IMR-90 (cell line): ENCODE measurements at regions not wholly inside any gene's neighbourhood (a gene's known extent, or its start where the extent isn't known, plus 50 kb on each side); places are given as distances from the start of the nearest gene placed in this dataset.

Experiments
- ATAC-seq: fragments of 200-7000 bp; cut with Tn5 transposase; 2 replicates; pipeline ENCODE4 v1.9.1; 2020; ENCODE audit warnings: low read depth, mild to moderate bottlenecking, moderate library complexity
- BruUV-seq: library from RNA; stranded (reverse); fragments of 400-500 nt; replicated peaks from 2 replicates; lab custom pipeline; 2021; lab: Mats Ljungman, UMichigan
- CTCF ChIA-PET: fragments of 300-600 bp; formaldehyde crosslinking; extraction: SDS; loops from one replicate; lab custom pipeline; 2021; ENCODE audit warnings: antibody characterized with exemption; lab: Yijun Ruan, JAX
- POLR2A ChIA-PET: fragments of 300-600 bp; sonication (Branson Sonifier 250); formaldehyde crosslinking; loops from one replicate; lab custom pipeline; 2022; ENCODE audit warnings: antibody characterized with exemption; ENCODE audit not compliant: unreplicated experiment; lab: Charles Lee
- DNase-seq: peaks from one replicate; pipeline ENCODE4 v3.0.0; 2013
- H2AFZ ChIP-seq: replicated peaks from 2 replicates; pipeline ENCODE3; 2013; ENCODE audit warnings: low read length, mild to moderate bottlenecking; ENCODE audit not compliant: poor library complexity
- H2AK5ac ChIP-seq: 2 replicates; pipeline ENCODE4 v1.6.1; 2013; ENCODE audit warnings: low read depth, low read length, inconsistent platforms
- H2AK9ac ChIP-seq: replicated peaks from 2 replicates; pipeline ENCODE3; 2013; ENCODE audit warnings: mild to moderate bottlenecking, low read depth, low read length, moderate library complexity; ENCODE audit not compliant: poor library complexity
- H2BK120ac ChIP-seq: 2 replicates; pipeline ENCODE4 v1.6.1; 2013; ENCODE audit warnings: low read depth, low read length, inconsistent platforms
- H2BK15ac ChIP-seq: 3 replicates; pipeline ENCODE4 v1.6.1; 2013; ENCODE audit warnings: low read depth, low read length, inconsistent platforms
- H2BK20ac ChIP-seq: 2 replicates; pipeline ENCODE4 v1.6.1; 2013; ENCODE audit warnings: low read depth, mild to moderate bottlenecking, inconsistent platforms, low read length, moderate library complexity
- H2BK5ac ChIP-seq: 2 replicates; pipeline ENCODE4 v1.6.1; 2013; ENCODE audit warnings: mild to moderate bottlenecking, low read depth, low read length, inconsistent platforms; ENCODE audit not compliant: poor library complexity, severe bottlenecking
- H3K14ac ChIP-seq: replicated peaks from 2 replicates; pipeline ENCODE4 v1.6.1; 2013; ENCODE audit warnings: low read depth, low read length, inconsistent platforms
- H3K18ac ChIP-seq: 2 replicates; pipeline ENCODE4 v1.6.1; 2013; ENCODE audit warnings: low read depth, low read length, control low read depth
- H3K23ac ChIP-seq: 2 replicates; pipeline ENCODE4 v1.6.1; 2013; ENCODE audit warnings: low read depth, low read length, inconsistent platforms
- H3K27ac ChIP-seq: 2 replicates; pipeline ENCODE4 v1.5.1; 2013; ENCODE audit warnings: mild to moderate bottlenecking, control low read depth, low read length; ENCODE audit not compliant: insufficient read depth
- H3K27me3 ChIP-seq: 2 replicates; pipeline ENCODE4 v1.6.1; 2013; ENCODE audit warnings: low read length; ENCODE audit not compliant: control insufficient read depth, insufficient read depth
- H3K36me3 ChIP-seq: 2 replicates; pipeline ENCODE4 v1.6.1; 2013; ENCODE audit warnings: low read length, mixed read lengths; ENCODE audit not compliant: control insufficient read depth, insufficient read depth
- H3K4ac ChIP-seq: 2 replicates; pipeline ENCODE4 v1.6.1; 2013; ENCODE audit warnings: low read depth, low read length, inconsistent platforms
- H3K4me1 ChIP-seq: 2 replicates; pipeline ENCODE4 v1.6.1; 2013; ENCODE audit warnings: low read length, mixed read lengths; ENCODE audit not compliant: control insufficient read depth, insufficient read depth
- H3K4me2 ChIP-seq: 2 replicates; pipeline ENCODE4 v1.6.1; 2013; ENCODE audit warnings: low read depth, mild to moderate bottlenecking, control low read depth, low read length, moderate library complexity
- H3K4me3 ChIP-seq: 2 replicates; pipeline ENCODE4 v1.5.1; 2013; ENCODE audit warnings: low read depth, mild to moderate bottlenecking, control low read depth, low read length, moderate library complexity; ENCODE audit not compliant: insufficient read depth
- H3K56ac ChIP-seq: 2 replicates; pipeline ENCODE4 v1.6.1; 2013; ENCODE audit warnings: low read length, inconsistent platforms; ENCODE audit not compliant: insufficient read depth; ENCODE audit errors: extremely low read depth
- H3K79me1 ChIP-seq, 2 experiments: 2 replicates each; pipeline ENCODE4 v1.6.1; 2013; ENCODE audit warnings: low read length in 2 of 2, inconsistent platforms in 1 of 2, low read depth in 1 of 2
- H3K9ac ChIP-seq: 2 replicates; pipeline ENCODE4 v1.6.1; 2013; ENCODE audit warnings: low read depth, low read length, control low read depth
- H3K9me1 ChIP-seq: 2 replicates; pipeline ENCODE4 v1.6.1; 2013; ENCODE audit warnings: low read length, inconsistent platforms; ENCODE audit not compliant: insufficient read depth
- H3K9me3 ChIP-seq: 2 replicates; pipeline ENCODE4 v1.6.1; 2013; ENCODE audit warnings: low read length; ENCODE audit not compliant: control insufficient read depth, insufficient read depth
- H4K20me1 ChIP-seq: 2 replicates; pipeline ENCODE4 v1.6.1; 2013; ENCODE audit warnings: low read length, inconsistent platforms; ENCODE audit not compliant: insufficient read depth
- H4K5ac ChIP-seq: 2 replicates; pipeline ENCODE4 v1.6.1; 2013; ENCODE audit warnings: mild to moderate bottlenecking, low read depth, low read length, control low read depth
- H4K8ac ChIP-seq, 2 experiments: 2 replicates each; pipeline ENCODE4 v1.6.1; 2013; ENCODE audit warnings: low read depth in 2 of 2, low read length in 2 of 2, control low read depth in 1 of 2, inconsistent platforms in 1 of 2
- H4K91ac ChIP-seq: 2 replicates; pipeline ENCODE4 v1.6.1; 2013; ENCODE audit warnings: low read depth, low read length, inconsistent platforms; ENCODE audit not compliant: insufficient read depth
- BHLHE40 ChIP-seq: fragments of 150-350 bp; IDR thresholded peaks from 2 replicates; pipeline ENCODE4 v1.6.1; 2016; ENCODE audit warnings: mild to moderate bottlenecking, low read depth, low read length
- CEBPB ChIP-seq: IDR thresholded peaks from 2 replicates; pipeline ENCODE4 v1.6.1; 2012; ENCODE audit warnings: low read depth, low read length, improper control_type of control experiment
- CHD1 ChIP-seq: IDR thresholded peaks from 2 replicates; pipeline ENCODE4 v1.6.1; 2012; ENCODE audit warnings: low read depth, low read length, improper control_type of control experiment
- FOS ChIP-seq: fragments of 150-350 bp; IDR thresholded peaks from 2 replicates; pipeline ENCODE4 v1.6.1; 2016; ENCODE audit warnings: low read depth, low read length
- MAFK ChIP-seq: IDR thresholded peaks from 2 replicates; pipeline ENCODE4 v1.6.1; 2012; ENCODE audit warnings: low read depth, low read length, improper control_type of control experiment
- MAZ ChIP-seq: IDR thresholded peaks from 2 replicates; pipeline ENCODE4 v1.6.1; 2012; ENCODE audit warnings: low read depth, mild to moderate bottlenecking, low read length, improper control_type of control experiment, moderate library complexity, borderline replicate concordance
- MXI1 ChIP-seq: IDR thresholded peaks from 2 replicates; pipeline ENCODE4 v1.6.1; 2012; ENCODE audit warnings: low read depth, mild to moderate bottlenecking, low read length, moderate library complexity, borderline replicate concordance
- NFE2L2 ChIP-seq: fragments of 150-350 bp; IDR thresholded peaks from 2 replicates; pipeline ENCODE4 v1.6.1; 2016; ENCODE audit warnings: low read depth, mild to moderate bottlenecking, low read length
- POLR2A ChIP-seq: IDR thresholded peaks from 2 replicates; pipeline ENCODE4 v1.6.1; 2012; ENCODE audit warnings: mild to moderate bottlenecking, low read depth, low read length
- RAD21 ChIP-seq: IDR thresholded peaks from 2 replicates; pipeline ENCODE4 v1.6.1; 2012; ENCODE audit warnings: low read length, improper control_type of control experiment
- RCOR1 ChIP-seq: IDR thresholded peaks from 2 replicates; pipeline ENCODE4 v1.6.1; 2012; ENCODE audit warnings: mild to moderate bottlenecking, low read length, improper control_type of control experiment; ENCODE audit not compliant: insufficient replicate concordance
- RFX5 ChIP-seq: IDR thresholded peaks from 2 replicates; pipeline ENCODE4 v1.8.0; 2012; ENCODE audit warnings: low read depth, mild to moderate bottlenecking, low read length, moderate library complexity
- SMC3 ChIP-seq: fragments of 150-350 bp; IDR thresholded peaks from 2 replicates; pipeline ENCODE4 v1.6.1; 2016; ENCODE audit warnings: low read depth, mild to moderate bottlenecking, antibody characterized with exemption, low read length, moderate library complexity
- dilution Hi-C: fragments of 300-500 bp; cut with HindIII; formaldehyde crosslinking; loops from one replicate; pipeline ENCODE4 v1.14.3; 2018; ENCODE audit warnings: low sequenced_read_pairs; ENCODE audit not compliant: unreplicated experiment
- in situ Hi-C: fragments of 300-500 bp; cut with MboI; formaldehyde crosslinking; loops from 3 replicates; pipeline ENCODE4 v1.14.3; 2019; ENCODE audit warnings: low sequenced_read_pairs, inconsistent platforms, mixed read lengths
- intact Hi-C: fragments of 100-400 bp; cut with micrococcal nuclease; formaldehyde crosslinking; loops from 2 replicates; pipeline ENCODE4 v1.10.0; 2022
- TF ChIP-seq, protein P1 (sequence below): fragments of 150-350 bp; IDR thresholded peaks from 2 replicates; pipeline ENCODE4 v1.6.1; 2017; ENCODE audit warnings: mild to moderate bottlenecking, antibody characterized with exemption, low read length, low read depth
- TF ChIP-seq, protein P2 (sequence below): fragments of 150-350 bp; IDR thresholded peaks from 2 replicates; pipeline ENCODE4 v1.6.1; 2016; ENCODE audit warnings: low read depth, mild to moderate bottlenecking, low read length, moderate library complexity, borderline replicate concordance
- TF ChIP-seq, protein P3 (sequence below): conservative IDR thresholded peaks from 2 replicates; pipeline ENCODE4 v1.5.1; 2012; ENCODE audit warnings: mild to moderate bottlenecking, low read depth, low read length, improper control_type of control experiment

DNA sequence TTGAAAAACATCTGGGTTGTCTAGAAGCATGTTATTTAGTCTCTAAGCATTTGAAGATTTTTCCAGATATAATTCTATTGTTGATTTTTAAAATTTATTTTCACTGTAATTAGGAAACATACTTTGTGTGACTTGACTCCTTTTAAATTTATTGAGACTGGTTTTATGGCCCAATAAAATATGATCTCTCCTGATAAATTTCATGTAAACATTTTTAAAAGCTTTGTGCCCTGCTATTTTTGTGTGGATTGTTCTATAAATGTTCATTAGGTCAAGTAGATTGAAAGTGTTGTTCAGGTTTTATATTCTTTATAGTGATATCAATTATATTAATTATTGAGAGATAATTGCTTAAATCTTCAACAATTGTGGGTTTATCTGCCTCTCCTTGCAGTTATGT, 105.4 kb downstream of the RFX6 start:
- Histone ChIP-seq H3K4ac (no peak overlapping the region), H2BK15ac (no peak overlapping the region), H4K20me1 (no peaks in the 10 kb centered on the region), H3K4me3 (no peak overlapping the region), H3K23ac (no peak overlapping the region), H4K91ac (no peak overlapping the region), H3K4me1 (no peaks in the 10 kb centered on the region), H3K4me2 (no peak overlapping the region), H3K9me3 (no peaks in the 10 kb centered on the region), H3K18ac (no peak overlapping the region), H3K14ac (no peak overlapping the region), H3K79me1 (no peaks in the 10 kb centered on the region), H3K36me3 (no peaks in the 10 kb centered on the region), H2AK5ac (no peak overlapping the region), H2BK120ac (no peak overlapping the region), H2AFZ (no peak overlapping the region), H4K5ac (no peak overlapping the region), H3K56ac (no peak overlapping the region), H4K8ac (no peak overlapping the region), H2AK9ac (no peak overlapping the region), H2BK5ac (no peak overlapping the region), H2BK20ac (no peak overlapping the region), H3K9me1 (no peaks in the 10 kb centered on the region), H3K27me3 (no peaks in the 10 kb centered on the region), H3K27ac (no peak overlapping the region), H3K9ac (no peak overlapping the region)
- dilution Hi-C loops, result no loop called here
- intact Hi-C loops, result no loop called here
- ATAC-seq (no peak), DNase-seq (no peak)
- TF ChIP-seq, protein P1, sequence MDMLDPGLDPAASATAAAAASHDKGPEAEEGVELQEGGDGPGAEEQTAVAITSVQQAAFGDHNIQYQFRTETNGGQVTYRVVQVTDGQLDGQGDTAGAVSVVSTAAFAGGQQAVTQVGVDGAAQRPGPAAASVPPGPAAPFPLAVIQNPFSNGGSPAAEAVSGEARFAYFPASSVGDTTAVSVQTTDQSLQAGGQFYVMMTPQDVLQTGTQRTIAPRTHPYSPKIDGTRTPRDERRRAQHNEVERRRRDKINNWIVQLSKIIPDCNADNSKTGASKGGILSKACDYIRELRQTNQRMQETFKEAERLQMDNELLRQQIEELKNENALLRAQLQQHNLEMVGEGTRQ, result no peak
- TF ChIP-seq SMC3 (no peak), RCOR1 (no peak), MAFK (no peak), POLR2A (no peak), MXI1 (no peak), RFX5 (no peak), BHLHE40 (no peak), CHD1 (no peak), NFE2L2 (no peak), FOS (no peak), MAZ (no peak), CEBPB (no peak), RAD21 (no peak)
- TF ChIP-seq, protein P2, sequence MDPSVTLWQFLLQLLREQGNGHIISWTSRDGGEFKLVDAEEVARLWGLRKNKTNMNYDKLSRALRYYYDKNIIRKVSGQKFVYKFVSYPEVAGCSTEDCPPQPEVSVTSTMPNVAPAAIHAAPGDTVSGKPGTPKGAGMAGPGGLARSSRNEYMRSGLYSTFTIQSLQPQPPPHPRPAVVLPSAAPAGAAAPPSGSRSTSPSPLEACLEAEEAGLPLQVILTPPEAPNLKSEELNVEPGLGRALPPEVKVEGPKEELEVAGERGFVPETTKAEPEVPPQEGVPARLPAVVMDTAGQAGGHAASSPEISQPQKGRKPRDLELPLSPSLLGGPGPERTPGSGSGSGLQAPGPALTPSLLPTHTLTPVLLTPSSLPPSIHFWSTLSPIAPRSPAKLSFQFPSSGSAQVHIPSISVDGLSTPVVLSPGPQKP, result no peak
- TF ChIP-seq, protein P3, sequence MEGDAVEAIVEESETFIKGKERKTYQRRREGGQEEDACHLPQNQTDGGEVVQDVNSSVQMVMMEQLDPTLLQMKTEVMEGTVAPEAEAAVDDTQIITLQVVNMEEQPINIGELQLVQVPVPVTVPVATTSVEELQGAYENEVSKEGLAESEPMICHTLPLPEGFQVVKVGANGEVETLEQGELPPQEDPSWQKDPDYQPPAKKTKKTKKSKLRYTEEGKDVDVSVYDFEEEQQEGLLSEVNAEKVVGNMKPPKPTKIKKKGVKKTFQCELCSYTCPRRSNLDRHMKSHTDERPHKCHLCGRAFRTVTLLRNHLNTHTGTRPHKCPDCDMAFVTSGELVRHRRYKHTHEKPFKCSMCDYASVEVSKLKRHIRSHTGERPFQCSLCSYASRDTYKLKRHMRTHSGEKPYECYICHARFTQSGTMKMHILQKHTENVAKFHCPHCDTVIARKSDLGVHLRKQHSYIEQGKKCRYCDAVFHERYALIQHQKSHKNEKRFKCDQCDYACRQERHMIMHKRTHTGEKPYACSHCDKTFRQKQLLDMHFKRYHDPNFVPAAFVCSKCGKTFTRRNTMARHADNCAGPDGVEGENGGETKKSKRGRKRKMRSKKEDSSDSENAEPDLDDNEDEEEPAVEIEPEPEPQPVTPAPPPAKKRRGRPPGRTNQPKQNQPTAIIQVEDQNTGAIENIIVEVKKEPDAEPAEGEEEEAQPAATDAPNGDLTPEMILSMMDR, result no peak
- ChIA-PET CTCF (no interaction called here), POLR2A (no interaction called here)
- in situ Hi-C loops, result no loop called here
- no TSS peak for BruUV-seq
